ENCODE measurements at regions not wholly inside any gene's neighbourhood (a gene's known extent, or its start where the extent isn't known, plus 50 kb on each side); places are given as distances from the start of the nearest gene placed in this dataset.
"Not testable (repeated sequence)": the region's sequence is repeated elsewhere in the genome, so short reads cannot be mapped to it uniquely, and the experiment has no call there.

GRCh38 chr18:29359222-29359621 is 1182.3 kb upstream of the CDH2 start:
- not testable (repeated sequence) for H3K27me3 ChIP-seq; H3K36me3 ChIP-seq (replicated peaks; ENCODE audit: insufficient read depth, low read depth); H3K9me2 ChIP-seq (replicated peaks; ENCODE audit: insufficient read depth); H3K79me2 ChIP-seq; DNase-seq (ENCODE audit: low spot score); H4K20me1 ChIP-seq (ENCODE audit: insufficient read depth, poor library complexity, severe bottlenecking); H3K4me2 ChIP-seq; H3K4me1 ChIP-seq (ENCODE audit: insufficient read depth); H2AFZ ChIP-seq; H3K4me3 ChIP-seq; H3K9me3 ChIP-seq (ENCODE audit: low read depth); H3K27ac ChIP-seq

- Histone ChIP-seq H3K27ac (no peak overlapping the region), H3K9me3 (ENCODE audit: low read depth) (no peaks in the 10 kb centered on the region), H3K27me3 (no peaks in the 10 kb centered on the region), H2AFZ (no peak overlapping the region), H3K9me2 (replicated peaks; ENCODE audit: insufficient read depth) (no peaks in the 10 kb centered on the region), H3K4me2 (no peak overlapping the region), H4K20me1 (ENCODE audit: insufficient read depth, poor library complexity, severe bottlenecking) (no peaks in the 10 kb centered on the region), H3K4me3 (no peak overlapping the region), H3K36me3 (replicated peaks; ENCODE audit: insufficient read depth, low read depth) (no peaks in the 10 kb centered on the region), H3K79me2 (no peaks in the 10 kb centered on the region), H3K4me1 (ENCODE audit: insufficient read depth) (no peaks in the 10 kb centered on the region)
- 58% methylated on average over 1 of the region's 1 CpG for WGBS (ENCODE audit: low lambda C conversion rate, missing lambda C conversion rate)
- no peak for DNase-seq (ENCODE audit: low spot score)
- no peak for TF ChIP-seq EZH2phosphoT487 (IDR thresholded peaks at IDR 0.05; ENCODE audit: low read depth, severe bottlenecking, unreplicated experiment)
- TF ChIP-seq CTCF (IDR thresholded peaks at IDR 0.05; ENCODE audit: poor library complexity): no peak
- no peak for TF ChIP-seq EZH2 (IDR thresholded peaks at IDR 0.05; ENCODE audit: borderline replicate concordance)
Measured at GRCh38 chr18:29351171-29351570, 1174.2 kb upstream of the CDH2 start.

- no peaks in the 10 kb centered on the region for H4K20me1 ChIP-seq (ENCODE audit: insufficient read depth, poor library complexity, severe bottlenecking)
- H3K4me1 ChIP-seq (ENCODE audit: insufficient read depth): no peaks in the 10 kb centered on the region
- no peaks in the 10 kb centered on the region for H3K9me2 ChIP-seq (replicated peaks; ENCODE audit: insufficient read depth)
- no peak for TF ChIP-seq EZH2phosphoT487 (IDR thresholded peaks at IDR 0.05; ENCODE audit: low read depth, severe bottlenecking, unreplicated experiment)
- TF ChIP-seq EZH2 (IDR thresholded peaks at IDR 0.05; ENCODE audit: borderline replicate concordance): no peak
- TF ChIP-seq CTCF (IDR thresholded peaks at IDR 0.05; ENCODE audit: poor library complexity): no peak
- H3K27ac ChIP-seq: no peak overlapping the region
- H3K79me2 ChIP-seq: no peaks in the 10 kb centered on the region
- 93% methylated on average over 2 of the region's 2 CpGs for WGBS (ENCODE audit: low lambda C conversion rate, missing lambda C conversion rate)
- no peak overlapping the region for H2AFZ ChIP-seq
- H3K4me3 ChIP-seq: no peak overlapping the region
- no peaks in the 10 kb centered on the region for H3K9me3 ChIP-seq (ENCODE audit: low read depth)
- H3K27me3 ChIP-seq: no peaks in the 10 kb centered on the region
- no peak overlapping the region for H3K4me2 ChIP-seq
- H3K36me3 ChIP-seq (replicated peaks; ENCODE audit: insufficient read depth, low read depth): no peaks in the 10 kb centered on the region
- DNase-seq (ENCODE audit: low spot score): no peak
Measured at GRCh38 chr18:29328932-29329331, 1152.0 kb upstream of the CDH2 start.

- Histone ChIP-seq H3K4me3 (no peak overlapping the region), H3K36me3 (replicated peaks; ENCODE audit: insufficient read depth, low read depth) (no peaks in the 10 kb centered on the region), H4K20me1 (ENCODE audit: insufficient read depth, poor library complexity, severe bottlenecking) (no peaks in the 10 kb centered on the region), H3K9me2 (replicated peaks; ENCODE audit: insufficient read depth) (no peaks in the 10 kb centered on the region), H3K79me2 (no peaks in the 10 kb centered on the region), H3K27me3 (no peaks in the 10 kb centered on the region), H3K27ac (no peak overlapping the region), H3K9me3 (ENCODE audit: low read depth) (no peaks in the 10 kb centered on the region), H3K4me2 (no peak overlapping the region), H3K4me1 (ENCODE audit: insufficient read depth) (no peaks in the 10 kb centered on the region), H2AFZ (no peak overlapping the region)
- WGBS (ENCODE audit: low lambda C conversion rate, missing lambda C conversion rate): 66% methylated on average over 2 of the region's 2 CpGs
- TF ChIP-seq EZH2phosphoT487 (IDR thresholded peaks at IDR 0.05; ENCODE audit: low read depth, severe bottlenecking, unreplicated experiment) (no peak), EZH2 (IDR thresholded peaks at IDR 0.05; ENCODE audit: borderline replicate concordance) (no peak), CTCF (IDR thresholded peaks at IDR 0.05; ENCODE audit: poor library complexity) (no peak)
- DNase-seq (ENCODE audit: low spot score): no peak
Measured at GRCh38 chr18:29326214-29326613, 1149.3 kb upstream of the CDH2 start.

All from hepatocyte (in vitro differentiated cells).